GM23338 (cell line): ENCODE measurements at regions not wholly inside any gene's neighbourhood (a gene's known extent, or its start where the extent isn't known, plus 50 kb on each side); places are given as distances from the start of the nearest gene placed in this dataset.

Source experiments
- CTCF ChIP-seq, 2 experiments: fragments of 200-600 bp in 1 of 2; sonication (generic) in 1 of 2; conservative IDR thresholded peaks; 2 replicates each; pipeline versions ENCODE4 v1.5.1 to v1.6.1; 2016 to 2017; ENCODE audit warnings: antibody characterized with exemption in 2 of 2, low read depth in 2 of 2, mild to moderate bottlenecking in 2 of 2, moderate library complexity in 1 of 2
- ETS1 ChIP-seq: IDR thresholded peaks from 2 replicates; pipeline ENCODE4 v1.6.1; 2016; ENCODE audit warnings: antibody characterized with exemption
- EZH2 ChIP-seq: fragments of 200-600 bp; sonication (generic); IDR thresholded peaks from one replicate; pipeline ENCODE4 v1.8.0; 2017; ENCODE audit warnings: antibody characterized with exemption, mild to moderate bottlenecking, low read depth; ENCODE audit not compliant: unreplicated experiment
- JUNB ChIP-seq: IDR thresholded peaks from one replicate; pipeline ENCODE4 v1.6.1; 2016; ENCODE audit warnings: antibody characterized with exemption; ENCODE audit not compliant: unreplicated experiment
- POLR2AphosphoS5 ChIP-seq: IDR thresholded peaks from 2 replicates; pipeline ENCODE4 v1.6.1; 2016; ENCODE audit warnings: antibody characterized with exemption, low read depth
- TF ChIP-seq, protein P1 (sequence below): IDR thresholded peaks from one replicate; pipeline ENCODE4 v1.6.1; 2018; ENCODE audit warnings: antibody characterized with exemption; ENCODE audit not compliant: unreplicated experiment

GRCh38 chr6:140058863-140059262 is 684.4 kb upstream of the CITED2 start:
- no peak for TF ChIP-seq JUNB
- TF ChIP-seq CTCF (conservative IDR thresholded peaks at IDR 0.05; ENCODE audit: low read depth in 2 of 2): no peak
- TF ChIP-seq POLR2AphosphoS5: no peak
- TF ChIP-seq, protein P1, sequence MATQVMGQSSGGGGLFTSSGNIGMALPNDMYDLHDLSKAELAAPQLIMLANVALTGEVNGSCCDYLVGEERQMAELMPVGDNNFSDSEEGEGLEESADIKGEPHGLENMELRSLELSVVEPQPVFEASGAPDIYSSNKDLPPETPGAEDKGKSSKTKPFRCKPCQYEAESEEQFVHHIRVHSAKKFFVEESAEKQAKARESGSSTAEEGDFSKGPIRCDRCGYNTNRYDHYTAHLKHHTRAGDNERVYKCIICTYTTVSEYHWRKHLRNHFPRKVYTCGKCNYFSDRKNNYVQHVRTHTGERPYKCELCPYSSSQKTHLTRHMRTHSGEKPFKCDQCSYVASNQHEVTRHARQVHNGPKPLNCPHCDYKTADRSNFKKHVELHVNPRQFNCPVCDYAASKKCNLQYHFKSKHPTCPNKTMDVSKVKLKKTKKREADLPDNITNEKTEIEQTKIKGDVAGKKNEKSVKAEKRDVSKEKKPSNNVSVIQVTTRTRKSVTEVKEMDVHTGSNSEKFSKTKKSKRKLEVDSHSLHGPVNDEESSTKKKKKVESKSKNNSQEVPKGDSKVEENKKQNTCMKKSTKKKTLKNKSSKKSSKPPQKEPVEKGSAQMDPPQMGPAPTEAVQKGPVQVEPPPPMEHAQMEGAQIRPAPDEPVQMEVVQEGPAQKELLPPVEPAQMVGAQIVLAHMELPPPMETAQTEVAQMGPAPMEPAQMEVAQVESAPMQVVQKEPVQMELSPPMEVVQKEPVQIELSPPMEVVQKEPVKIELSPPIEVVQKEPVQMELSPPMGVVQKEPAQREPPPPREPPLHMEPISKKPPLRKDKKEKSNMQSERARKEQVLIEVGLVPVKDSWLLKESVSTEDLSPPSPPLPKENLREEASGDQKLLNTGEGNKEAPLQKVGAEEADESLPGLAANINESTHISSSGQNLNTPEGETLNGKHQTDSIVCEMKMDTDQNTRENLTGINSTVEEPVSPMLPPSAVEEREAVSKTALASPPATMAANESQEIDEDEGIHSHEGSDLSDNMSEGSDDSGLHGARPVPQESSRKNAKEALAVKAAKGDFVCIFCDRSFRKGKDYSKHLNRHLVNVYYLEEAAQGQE: no peak
- no peak for TF ChIP-seq ETS1
- no peak for TF ChIP-seq EZH2
